NCI-H187 treated with DMSO at 0.1 percent for 48 hours (cell line): ENCODE measurements at regions not wholly inside any gene's neighbourhood (a gene's known extent, or its start where the extent isn't known, plus 50 kb on each side); places are given as distances from the start of the nearest gene placed in this dataset.

Experiments
- DNase-seq: peaks from one replicate; lab custom pipeline; 2025; lab: John Stamatoyannopoulos, UW

- DNase-seq, result no peak
These were observed 59.5 kb downstream of the ZIC5 start for GRCh38 chr13:99911965-99912566.

- DNase-seq, result peak; percentile 68
These were observed 60.2 kb downstream of the ZIC5 start for GRCh38 chr13:99911069-99911964.

- no peak for DNase-seq
These were observed 61.5 kb downstream of the ZIC5 start for GRCh38 chr13:99909836-99910619.

- no peak for DNase-seq
These were observed 62.3 kb downstream of the ZIC5 start for GRCh38 chr13:99909097-99909835.

GRCh38 chr13:99908140-99908803, 63.3 kb downstream of the ZIC5 start:
- DNase-seq, result peak; percentile 72

GRCh38 chr13:99907627-99908026, 63.9 kb downstream of the ZIC5 start:
- no peak for DNase-seq

GRCh38 chr13:99907038-99907437, 64.5 kb downstream of the ZIC5 start:
- no peak for DNase-seq

- no peak for DNase-seq
These were observed 65.8 kb downstream of the ZIC5 start for GRCh38 chr13:99905814-99906213.

- DNase-seq, result no peak
These were observed 66.3 kb downstream of the ZIC5 start for GRCh38 chr13:99905224-99905623.

GRCh38 chr13:99903140-99903539, 68.4 kb downstream of the ZIC5 start:
- DNase-seq, result no peak

GRCh38 chr13:99902657-99903056, 68.9 kb downstream of the ZIC5 start:
- no peak for DNase-seq

- DNase-seq, result no peak
These were observed 70.6 kb downstream of the ZIC5 start for GRCh38 chr13:99900960-99901359.

- DNase-seq, result no peak
These were observed 73.1 kb downstream of the ZIC5 start for GRCh38 chr13:99898421-99898820.

GRCh38 chr13:99897076-99897440, 74.5 kb downstream of the ZIC5 start:
- DNase-seq, result no peak

GRCh38 chr13:99896369-99897075, 75.0 kb downstream of the ZIC5 start:
- DNase-seq, result no peak

- no peak for DNase-seq
These were observed 75.9 kb downstream of the ZIC5 start for GRCh38 chr13:99895444-99896368.

GRCh38 chr13:99894840-99895443, 76.6 kb downstream of the ZIC5 start:
- DNase-seq, result no peak

GRCh38 chr13:99894105-99894839, 77.3 kb downstream of the ZIC5 start:
- no peak for DNase-seq

GRCh38 chr13:99893567-99893966, 78.0 kb downstream of the ZIC5 start:
- DNase-seq, result no peak
